Fibroblast of villous mesenchyme (primary cell): ENCODE measurements at regions not wholly inside any gene's neighbourhood (a gene's known extent, or its start where the extent isn't known, plus 50 kb on each side); places are given as distances from the start of the nearest gene placed in this dataset.

ENCODE experiments used
- DNase-seq: peaks from one replicate; pipeline ENCODE4 v3.0.0-alpha.2; 2010; ENCODE audit warnings: low read depth
- H3K4me3 ChIP-seq: 2 replicates; pipeline ENCODE4 v1.5.1; 2011; ENCODE audit warnings: low read depth, mild to moderate bottlenecking, low read length
- CTCF ChIP-seq: IDR thresholded peaks from 2 replicates; pipeline ENCODE4 v1.5.1; 2012; ENCODE audit warnings: low read depth, mild to moderate bottlenecking, low read length; ENCODE audit not compliant: insufficient read depth

DNA sequence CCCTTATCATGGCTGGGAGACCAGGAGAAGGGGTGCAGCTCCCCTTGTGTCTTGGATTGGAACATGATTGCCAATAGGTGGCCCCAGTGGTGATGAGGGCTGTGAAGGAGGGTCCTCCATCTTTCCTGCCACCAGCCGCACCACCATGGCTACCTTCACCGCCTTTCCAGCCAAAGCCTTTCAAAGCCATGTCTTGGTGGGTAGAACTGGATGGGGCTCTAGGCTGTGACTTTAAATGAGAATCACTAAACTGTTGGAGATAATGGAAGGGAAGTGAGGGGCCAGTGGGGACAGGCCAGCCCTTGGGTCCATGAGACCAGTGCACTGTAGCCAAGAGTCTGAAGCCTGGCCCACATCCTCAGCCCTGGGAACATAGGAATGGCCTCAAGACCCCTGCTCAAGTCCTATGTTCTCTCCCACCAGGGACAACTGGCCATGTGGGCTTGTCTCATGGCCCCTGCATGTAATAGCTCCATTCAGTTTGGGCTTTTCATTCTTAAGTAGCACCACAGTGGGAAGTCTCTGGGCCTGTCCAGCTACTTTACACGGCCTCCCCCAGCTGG is 345.7 kb downstream of the DYSF start:
- H3K4me3 ChIP-seq: no peak overlapping the region
- TF ChIP-seq CTCF: no peak
- DNase-seq: no peak

DNA sequence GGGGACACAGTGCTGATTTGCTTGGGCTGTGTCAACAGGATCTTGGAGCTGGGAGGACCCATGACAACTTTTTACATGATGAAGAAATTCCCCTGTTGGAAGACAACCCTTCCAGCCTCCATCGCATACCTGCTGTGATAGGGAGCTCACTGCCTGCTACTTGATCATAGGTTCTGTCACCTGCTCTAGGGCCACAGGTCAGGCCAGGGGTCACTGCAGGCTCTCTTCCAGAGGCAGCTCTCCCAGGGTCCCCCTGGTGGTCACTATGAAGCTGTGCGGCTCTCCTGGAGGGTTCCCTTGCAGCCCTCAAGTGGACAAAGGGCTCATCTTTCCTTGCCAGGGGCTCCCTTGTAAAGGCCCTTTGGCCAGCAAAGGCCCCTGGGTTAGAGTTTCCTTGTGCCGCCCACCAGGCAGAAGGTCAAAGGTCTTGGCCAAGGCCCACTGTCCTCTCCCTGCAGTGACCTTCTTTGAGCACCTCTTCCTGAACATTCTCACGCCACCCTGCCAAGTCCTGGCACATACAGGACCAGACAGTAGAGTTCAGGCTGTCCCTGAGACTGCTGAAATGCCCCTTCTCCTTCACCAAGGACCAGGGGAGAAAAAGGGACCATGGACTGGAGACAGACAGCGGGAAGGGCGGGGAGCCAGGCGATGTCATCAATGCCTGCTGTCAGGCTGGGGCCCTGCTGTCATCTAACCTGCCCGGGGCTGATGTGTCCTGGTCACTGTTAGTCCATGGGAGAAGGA is 345.1 kb downstream of the DYSF start:
- TF ChIP-seq CTCF: peak; percentile 90
- no peak overlapping the region for H3K4me3 ChIP-seq
- peak; percentile 39 for DNase-seq

- no peak overlapping the region for H3K4me3 ChIP-seq
- no peak for TF ChIP-seq CTCF
- DNase-seq: no peak
Measured at GRCh38 chr2:71797035-71797810, 343.9 kb downstream of the DYSF start.

- no peak overlapping the region for H3K4me3 ChIP-seq
- DNase-seq: peak; percentile 41
- peak; percentile 2 for TF ChIP-seq CTCF
Measured at GRCh38 chr2:71796174-71796593, 342.8 kb downstream of the DYSF start.

DNA sequence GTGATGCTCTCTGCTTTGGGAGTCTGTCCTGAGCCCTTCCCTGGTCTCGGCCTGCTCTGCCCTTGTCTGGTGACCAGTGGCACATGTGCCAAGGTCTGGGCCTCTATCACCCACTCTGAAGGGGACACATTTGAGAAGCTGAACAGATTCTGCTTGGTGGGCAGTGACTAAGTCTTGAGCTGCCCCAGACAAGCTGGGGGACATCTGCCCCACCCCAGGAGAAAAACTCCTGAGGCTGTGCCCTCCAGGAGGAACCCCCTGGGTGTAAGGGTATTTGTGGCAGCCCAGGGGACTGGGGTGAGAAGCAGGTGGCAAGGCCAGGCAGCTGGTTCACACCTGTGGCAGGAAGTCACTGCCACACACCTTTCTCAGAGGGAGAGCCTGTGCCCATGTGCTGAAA is 342.1 kb downstream of the DYSF start:
- no peak overlapping the region for H3K4me3 ChIP-seq
- DNase-seq: no peak
- no peak for TF ChIP-seq CTCF

- DNase-seq: no peak
- TF ChIP-seq CTCF: no peak
- H3K4me3 ChIP-seq: no peak overlapping the region
Measured at GRCh38 chr2:71794611-71795010, 341.2 kb downstream of the DYSF start.
